ENCODE measurements at regions not wholly inside any gene's neighbourhood (a gene's known extent, or its start where the extent isn't known, plus 50 kb on each side); places are given as distances from the start of the nearest gene placed in this dataset.

DNA sequence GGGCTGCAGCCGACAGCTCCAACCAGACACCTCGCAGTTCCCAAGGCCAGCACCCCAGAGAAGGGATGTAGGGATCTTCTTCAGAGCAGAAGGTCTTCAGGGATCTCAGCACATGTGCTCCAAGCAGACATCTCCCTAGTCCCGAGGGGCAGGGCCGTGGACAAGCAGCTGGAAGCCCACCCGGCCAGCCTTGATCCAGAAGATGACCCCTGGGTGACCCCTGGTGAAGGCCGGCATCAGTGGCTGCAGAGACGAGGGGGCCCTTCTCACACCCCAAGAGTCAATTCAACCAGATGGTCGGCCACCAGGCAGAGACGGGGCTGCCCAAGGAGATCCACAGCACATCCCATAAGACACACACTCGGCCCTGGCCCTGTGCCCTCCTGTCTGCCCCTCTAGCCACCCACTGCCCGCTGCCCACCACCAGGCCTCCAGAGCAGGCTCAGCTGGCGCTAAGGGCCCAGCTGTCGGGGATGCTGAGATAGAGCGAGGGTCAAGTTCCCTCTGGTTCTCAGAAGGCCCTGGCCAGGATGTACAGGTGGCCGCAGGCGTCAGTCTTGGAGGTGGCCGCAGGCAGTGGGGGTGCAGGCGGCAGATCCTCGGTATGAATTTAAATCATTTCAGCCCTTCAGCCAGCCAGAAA, 168.3 kb downstream of the BRD1 start:
- no peak for ATAC-seq
- TF ChIP-seq TOX (CRISPR knock-in tag; IDR thresholded peaks at IDR 0.05; ENCODE audit: borderline replicate concordance) (no peak), ZNF565 (CRISPR knock-in tag; conservative IDR thresholded peaks at IDR 0.05; ENCODE audit: low read depth) (no peak), SNAI2 (CRISPR knock-in tag; IDR thresholded peaks at IDR 0.05) (no peak), GLIS3 (CRISPR knock-in tag; IDR thresholded peaks at IDR 0.05) (no peak), ZC3H10 (CRISPR knock-in tag; IDR thresholded peaks at IDR 0.05) (no peak), OSR1 (CRISPR knock-in tag; IDR thresholded peaks at IDR 0.05) (no peak)
- TF ChIP-seq, protein P1, sequence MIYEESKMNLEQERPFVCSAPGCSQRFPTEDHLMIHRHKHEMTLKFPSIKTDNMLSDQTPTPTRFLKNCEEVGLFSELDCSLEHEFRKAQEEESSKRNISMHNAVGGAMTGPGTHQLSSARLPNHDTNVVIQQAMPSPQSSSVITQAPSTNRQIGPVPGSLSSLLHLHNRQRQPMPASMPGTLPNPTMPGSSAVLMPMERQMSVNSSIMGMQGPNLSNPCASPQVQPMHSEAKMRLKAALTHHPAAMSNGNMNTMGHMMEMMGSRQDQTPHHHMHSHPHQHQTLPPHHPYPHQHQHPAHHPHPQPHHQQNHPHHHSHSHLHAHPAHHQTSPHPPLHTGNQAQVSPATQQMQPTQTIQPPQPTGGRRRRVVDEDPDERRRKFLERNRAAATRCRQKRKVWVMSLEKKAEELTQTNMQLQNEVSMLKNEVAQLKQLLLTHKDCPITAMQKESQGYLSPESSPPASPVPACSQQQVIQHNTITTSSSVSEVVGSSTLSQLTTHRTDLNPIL (CRISPR knock-in tag; IDR thresholded peaks at IDR 0.05; ENCODE audit: low read depth) = no peak

DNA sequence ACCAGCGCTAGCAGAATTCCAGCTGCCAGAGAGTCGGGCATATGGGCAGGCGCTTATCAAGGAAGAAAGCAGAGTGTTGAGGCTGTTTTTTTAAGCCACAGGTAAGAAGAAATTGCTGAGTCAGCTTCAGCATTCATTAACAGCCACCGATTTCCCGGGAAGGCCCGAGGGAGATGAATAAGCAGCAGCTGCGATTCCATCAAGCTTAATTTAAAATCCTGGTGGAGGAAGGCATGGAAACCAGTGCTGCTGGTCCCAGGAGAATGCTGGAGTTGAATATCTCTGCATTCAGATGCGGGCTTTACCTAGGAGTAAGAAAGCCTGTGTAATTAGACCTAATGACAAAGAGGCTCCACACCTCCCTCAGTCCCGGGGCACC, 168.8 kb downstream of the BRD1 start:
- no peak for ATAC-seq
- no peak for TF ChIP-seq GLIS3 (CRISPR knock-in tag; IDR thresholded peaks at IDR 0.05)
- no peak for TF ChIP-seq TOX (CRISPR knock-in tag; IDR thresholded peaks at IDR 0.05; ENCODE audit: borderline replicate concordance)
- no peak for TF ChIP-seq ZC3H10 (CRISPR knock-in tag; IDR thresholded peaks at IDR 0.05)
- TF ChIP-seq, protein P2, sequence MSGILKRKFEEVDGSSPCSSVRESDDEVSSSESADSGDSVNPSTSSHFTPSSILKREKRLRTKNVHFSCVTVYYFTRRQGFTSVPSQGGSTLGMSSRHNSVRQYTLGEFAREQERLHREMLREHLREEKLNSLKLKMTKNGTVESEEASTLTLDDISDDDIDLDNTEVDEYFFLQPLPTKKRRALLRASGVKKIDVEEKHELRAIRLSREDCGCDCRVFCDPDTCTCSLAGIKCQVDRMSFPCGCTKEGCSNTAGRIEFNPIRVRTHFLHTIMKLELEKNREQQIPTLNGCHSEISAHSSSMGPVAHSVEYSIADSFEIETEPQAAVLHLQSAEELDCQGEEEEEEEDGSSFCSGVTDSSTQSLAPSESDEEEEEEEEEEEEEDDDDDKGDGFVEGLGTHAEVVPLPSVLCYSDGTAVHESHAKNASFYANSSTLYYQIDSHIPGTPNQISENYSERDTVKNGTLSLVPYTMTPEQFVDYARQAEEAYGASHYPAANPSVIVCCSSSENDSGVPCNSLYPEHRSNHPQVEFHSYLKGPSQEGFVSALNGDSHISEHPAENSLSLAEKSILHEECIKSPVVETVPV (CRISPR knock-in tag; IDR thresholded peaks at IDR 0.05) = no peak
- TF ChIP-seq ZNF70 (CRISPR knock-in tag; IDR thresholded peaks at IDR 0.05) = no peak
- no peak for TF ChIP-seq CSDC2 (CRISPR knock-in tag; IDR thresholded peaks at IDR 0.05)
- no peak for TF ChIP-seq OSR1 (CRISPR knock-in tag; IDR thresholded peaks at IDR 0.05)
- TF ChIP-seq ZFP3 (CRISPR knock-in tag; IDR thresholded peaks at IDR 0.05) = no peak
- TF ChIP-seq PPARA (CRISPR knock-in tag; IDR thresholded peaks at IDR 0.05; ENCODE audit: borderline replicate concordance) = no peak
- no peak for TF ChIP-seq ISL1 (CRISPR knock-in tag; IDR thresholded peaks at IDR 0.05)
- TF ChIP-seq, protein P3, sequence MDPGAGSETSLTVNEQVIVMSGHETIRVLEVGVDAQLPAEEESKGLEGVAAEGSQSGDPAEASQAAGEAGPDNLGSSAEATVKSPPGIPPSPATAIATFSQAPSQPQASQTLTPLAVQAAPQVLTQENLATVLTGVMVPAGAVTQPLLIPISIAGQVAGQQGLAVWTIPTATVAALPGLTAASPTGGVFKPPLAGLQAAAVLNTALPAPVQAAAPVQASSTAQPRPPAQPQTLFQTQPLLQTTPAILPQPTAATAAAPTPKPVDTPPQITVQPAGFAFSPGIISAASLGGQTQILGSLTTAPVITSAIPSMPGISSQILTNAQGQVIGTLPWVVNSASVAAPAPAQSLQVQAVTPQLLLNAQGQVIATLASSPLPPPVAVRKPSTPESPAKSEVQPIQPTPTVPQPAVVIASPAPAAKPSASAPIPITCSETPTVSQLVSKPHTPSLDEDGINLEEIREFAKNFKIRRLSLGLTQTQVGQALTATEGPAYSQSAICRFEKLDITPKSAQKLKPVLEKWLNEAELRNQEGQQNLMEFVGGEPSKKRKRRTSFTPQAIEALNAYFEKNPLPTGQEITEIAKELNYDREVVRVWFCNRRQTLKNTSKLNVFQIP (CRISPR knock-in tag; IDR thresholded peaks at IDR 0.05; ENCODE audit: borderline replicate concordance, low read depth) = no peak

DNA sequence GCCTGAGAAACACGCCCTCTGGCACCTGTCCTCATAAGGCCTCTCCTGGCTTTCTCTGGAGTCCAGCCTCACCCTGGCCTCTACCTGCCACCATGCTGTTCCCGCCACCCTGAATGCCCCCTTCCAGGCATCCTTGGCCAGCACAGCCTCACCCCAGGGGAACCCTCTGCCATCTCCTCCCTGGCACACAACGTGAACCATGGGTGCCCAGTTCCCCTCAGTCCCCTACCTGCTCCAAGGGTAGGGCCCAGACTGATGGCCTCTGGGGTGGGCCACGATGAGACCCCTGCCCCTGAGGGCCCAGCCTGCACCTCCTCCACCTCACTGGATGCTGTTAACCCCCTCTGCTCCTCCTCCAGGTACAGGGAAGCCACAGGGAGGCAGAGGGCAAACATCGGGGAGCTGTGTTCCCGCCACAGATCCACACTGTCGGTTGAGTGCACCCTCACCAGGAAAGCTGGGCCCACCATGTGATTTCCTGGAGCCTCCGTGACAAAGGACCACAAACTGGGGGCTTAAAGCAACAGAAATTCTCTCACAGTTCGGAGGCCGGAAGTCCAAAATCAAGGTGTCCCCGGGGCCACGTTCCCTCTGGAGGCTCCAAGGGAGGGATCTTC, 169.6 kb downstream of the BRD1 start:
- ATAC-seq = no peak
- TF ChIP-seq ZNF8 (CRISPR knock-in tag; IDR thresholded peaks at IDR 0.05) (no peak), ZC3H10 (CRISPR knock-in tag; IDR thresholded peaks at IDR 0.05) (no peak), ESRRG (CRISPR knock-in tag; IDR thresholded peaks at IDR 0.05) (no peak), BACH2 (CRISPR knock-in tag; IDR thresholded peaks at IDR 0.05; ENCODE audit: borderline replicate concordance) (no peak), ISL1 (CRISPR knock-in tag; IDR thresholded peaks at IDR 0.05) (no peak), ARNTL (CRISPR knock-in tag; IDR thresholded peaks at IDR 0.05; ENCODE audit: borderline replicate concordance, low read depth) (no peak), GLIS3 (CRISPR knock-in tag; IDR thresholded peaks at IDR 0.05) (no peak)
- TF ChIP-seq, protein P1 (CRISPR knock-in tag; IDR thresholded peaks at IDR 0.05; ENCODE audit: low read depth) = no peak
- TF ChIP-seq, protein P2 (CRISPR knock-in tag; IDR thresholded peaks at IDR 0.05) = no peak
- TF ChIP-seq, protein P4, sequence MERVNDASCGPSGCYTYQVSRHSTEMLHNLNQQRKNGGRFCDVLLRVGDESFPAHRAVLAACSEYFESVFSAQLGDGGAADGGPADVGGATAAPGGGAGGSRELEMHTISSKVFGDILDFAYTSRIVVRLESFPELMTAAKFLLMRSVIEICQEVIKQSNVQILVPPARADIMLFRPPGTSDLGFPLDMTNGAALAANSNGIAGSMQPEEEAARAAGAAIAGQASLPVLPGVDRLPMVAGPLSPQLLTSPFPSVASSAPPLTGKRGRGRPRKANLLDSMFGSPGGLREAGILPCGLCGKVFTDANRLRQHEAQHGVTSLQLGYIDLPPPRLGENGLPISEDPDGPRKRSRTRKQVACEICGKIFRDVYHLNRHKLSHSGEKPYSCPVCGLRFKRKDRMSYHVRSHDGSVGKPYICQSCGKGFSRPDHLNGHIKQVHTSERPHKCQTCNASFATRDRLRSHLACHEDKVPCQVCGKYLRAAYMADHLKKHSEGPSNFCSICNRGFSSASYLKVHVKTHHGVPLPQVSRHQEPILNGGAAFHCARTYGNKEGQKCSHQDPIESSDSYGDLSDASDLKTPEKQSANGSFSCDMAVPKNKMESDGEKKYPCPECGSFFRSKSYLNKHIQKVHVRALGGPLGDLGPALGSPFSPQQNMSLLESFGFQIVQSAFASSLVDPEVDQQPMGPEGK (CRISPR knock-in tag; IDR thresholded peaks at IDR 0.05; ENCODE audit: borderline replicate concordance) = no peak
- TF ChIP-seq, protein P3 (CRISPR knock-in tag; IDR thresholded peaks at IDR 0.05; ENCODE audit: borderline replicate concordance, low read depth) = no peak

All from SK-N-SH treated with all-trans-retinoic acid at 6 μM for 48 hours (cell line).